GM12878 (cell line): ENCODE measurements at regions not wholly inside any gene's neighbourhood (a gene's known extent, or its start where the extent isn't known, plus 50 kb on each side); places are given as distances from the start of the nearest gene placed in this dataset.

Experiments used
- ATAC-seq: fragments of 200-7000 bp; cut with Tn5 transposase; 3 replicates; pipeline ENCODE4 v1.9.1; 2020; ENCODE audit warnings: mild to moderate bottlenecking, moderate library complexity
- BruUV-seq: library from RNA; stranded (reverse); fragments of 400-500 nt; replicated peaks from 2 replicates; lab custom pipeline; 2021; lab: Mats Ljungman, UMichigan
- CTCF ChIA-PET: fragments of 300-600 bp; sonication (Branson Sonifier 250); formaldehyde crosslinking; extraction: SDS; loops from one replicate; lab custom pipeline; 2021; ENCODE audit warnings: inconsistent platforms; lab: Yijun Ruan, JAX
- POLR2A ChIA-PET: fragments of 350-600 bp; formaldehyde crosslinking; extraction: SDS; loops from one replicate; lab custom pipeline; 2021; ENCODE audit warnings: inconsistent platforms; lab: Charles Lee
- RAD21 ChIA-PET: fragments of 300-600 bp; sonication (Branson Sonifier 250); formaldehyde crosslinking; loops from one replicate; lab custom pipeline; 2023; ENCODE audit warnings: antibody characterized with exemption; ENCODE audit not compliant: unreplicated experiment; lab: Charles Lee
- SMC1A ChIA-PET: fragments of 300-600 bp; sonication (Branson Sonifier 250); formaldehyde crosslinking; loops from one replicate; lab custom pipeline; 2023; ENCODE audit not compliant: unreplicated experiment, uncharacterized antibody; lab: Charles Lee
- DNase-seq: peaks from one replicate; pipeline ENCODE4 v3.0.0-alpha.2; 2011; ENCODE audit warnings: low read depth, low spot score
- FAIRE-seq: peaks from 3 replicates; lab custom pipeline; 2011; peaks lifted over from hg19 to GRCh38; lab: Jason Lieb, UNC
- H2AFZ ChIP-seq: 2 replicates; pipeline ENCODE4 v1.6.0; 2011; ENCODE audit warnings: low read depth, low read length, control low read depth; ENCODE audit not compliant: control insufficient read depth
- H3K27ac ChIP-seq: 2 replicates; pipeline ENCODE4 v1.5.1; 2011; ENCODE audit warnings: control low read depth; ENCODE audit not compliant: control insufficient read depth, insufficient read depth
- H3K27me3 ChIP-seq, 2 experiments: replicated peaks in 1 of 2; 2 replicates each; pipeline versions ENCODE4 v1.6.0 to v1.6.1; 2011; ENCODE audit warnings: low read length in 1 of 2; ENCODE audit not compliant: control insufficient read depth in 2 of 2, insufficient read depth in 2 of 2
- H3K36me3 ChIP-seq, 2 experiments: 2 replicates each; pipeline ENCODE4 v1.5.1; 2011; ENCODE audit warnings: low read length in 1 of 2; ENCODE audit not compliant: control insufficient read depth in 2 of 2, insufficient read depth in 2 of 2
- H3K4me1 ChIP-seq: 2 replicates; pipeline ENCODE4 v1.6.1; 2011; ENCODE audit warnings: mild to moderate bottlenecking, low read length, moderate library complexity, mixed read lengths; ENCODE audit not compliant: control insufficient read depth, insufficient read depth
- H3K4me2 ChIP-seq: 2 replicates; pipeline ENCODE4 v1.6.0; 2011; ENCODE audit warnings: control low read depth; ENCODE audit not compliant: control insufficient read depth, insufficient read depth
- H3K4me3 ChIP-seq: fragments of 200-600 bp; sonication (generic); 2 replicates; pipeline ENCODE4 v1.5.1; 2016
- H3K79me2 ChIP-seq: 2 replicates; pipeline ENCODE4 v1.6.0; 2011; ENCODE audit warnings: low read length; ENCODE audit not compliant: control insufficient read depth, insufficient read depth
- H3K9ac ChIP-seq: 2 replicates; pipeline ENCODE4 v1.8.0; 2011; ENCODE audit warnings: low read length, control low read depth, mixed read lengths; ENCODE audit not compliant: control insufficient read depth, insufficient read depth
- H3K9me3 ChIP-seq: replicated peaks from 3 replicates; pipeline ENCODE4 v1.5.1; 2011; ENCODE audit warnings: mild to moderate bottlenecking, low read length; ENCODE audit not compliant: control insufficient read depth, insufficient read depth
- H4K20me1 ChIP-seq: 2 replicates; pipeline ENCODE4 v1.6.0; 2011; ENCODE audit not compliant: control insufficient read depth, insufficient read depth
- ASH2L ChIP-seq: fragments of 300-600, 200-600 bp; sonication (generic); IDR thresholded peaks from 2 replicates; pipeline ENCODE4 v1.6.1; 2017; ENCODE audit warnings: low read depth, mild to moderate bottlenecking, borderline replicate concordance
- ATF3 ChIP-seq: IDR thresholded peaks from 2 replicates; pipeline ENCODE4 v1.6.1; 2011; ENCODE audit warnings: low read depth, mild to moderate bottlenecking, low read length, moderate library complexity, borderline replicate concordance; ENCODE audit errors: extremely low read depth
- NBN ChIP-seq: fragments of 450-650 bp; IDR thresholded peaks from 2 replicates; pipeline ENCODE4 v1.6.1; 2016
- NKRF ChIP-seq: fragments of 450-650 bp; conservative IDR thresholded peaks from 2 replicates; pipeline ENCODE4 v1.6.1; 2017; ENCODE audit warnings: mild to moderate bottlenecking, moderate library complexity
- NR2F1 ChIP-seq: fragments of 450-650 bp; conservative IDR thresholded peaks from 2 replicates; pipeline ENCODE4 v1.6.1; 2017; ENCODE audit warnings: mild to moderate bottlenecking
- PKNOX1 ChIP-seq: fragments of 450-650 bp; IDR thresholded peaks from 2 replicates; pipeline ENCODE4 v1.6.1; 2016; ENCODE audit warnings: mild to moderate bottlenecking
- RELB ChIP-seq: fragments of 450-650 bp; IDR thresholded peaks from 2 replicates; pipeline ENCODE4 v1.6.1; 2017; ENCODE audit warnings: low read depth, mild to moderate bottlenecking, moderate library complexity
- SKIL ChIP-seq: fragments of 450-650 bp; IDR thresholded peaks from 2 replicates; pipeline ENCODE4 v1.6.1; 2017; ENCODE audit warnings: mild to moderate bottlenecking, low read depth, inconsistent platforms; ENCODE audit not compliant: poor library complexity, severe bottlenecking
- SP1 ChIP-seq: IDR thresholded peaks from one replicate; pipeline ENCODE4 v1.6.1; 2011; ENCODE audit warnings: low read depth, low read length
- ZNF207 ChIP-seq: fragments of 450-650 bp; IDR thresholded peaks from 2 replicates; pipeline ENCODE4 v1.6.1; 2014; ENCODE audit warnings: antibody characterized with exemption, mild to moderate bottlenecking, borderline replicate concordance
- WGBS: methylation state at CpG from one replicate; pipeline ENCODE4 v1.1.6; 2016; ENCODE audit warnings: low lambda C conversion rate; ENCODE audit not compliant: insufficient replicate concordance, insufficient coverage; ENCODE audit errors: missing lambda C conversion rate; 5-methylcytosine and 5-hydroxymethylcytosine counted together
- in situ Hi-C: fragments of 300-500 bp; cut with MboI; formaldehyde crosslinking; loops from 9 replicates; pipeline ENCODE4 v1.14.3; 2018; ENCODE audit warnings: mixed read lengths
- intact Hi-C: fragments of 100-400 bp; cut with micrococcal nuclease; formaldehyde crosslinking; loops from one replicate; pipeline ENCODE4 v1.14.2; 2022; ENCODE audit not compliant: unreplicated experiment

GRCh38 chr18:42233908-42234307 is 278.9 kb downstream of the PIK3C3 start:
- H3K79me2 ChIP-seq: no peaks in the 10 kb centered on the region
- no peak overlapping the region for H3K4me3 ChIP-seq
- no peak overlapping the region for H3K4me2 ChIP-seq
- H3K9me3 ChIP-seq: no peaks in the 10 kb centered on the region
- H3K36me3 ChIP-seq: no peaks in the 10 kb centered on the region
- no peaks in the 10 kb centered on the region for H3K4me1 ChIP-seq
- no peak for ATAC-seq
- RAD21 ChIA-PET: no interaction called here
- H2AFZ ChIP-seq: no peak overlapping the region
- no peaks in the 10 kb centered on the region for H3K27me3 ChIP-seq
- no TSS peak for BruUV-seq
- TF ChIP-seq NR2F1 (no peak), NBN (no peak)
- TF ChIP-seq, all 136 proteins: peak for 0
- intact Hi-C loops (no loop called here), in situ Hi-C loops (no loop called here)
- Histone ChIP-seq H3K9ac (no peak overlapping the region), H3K27ac (no peak overlapping the region), H4K20me1 (no peaks in the 10 kb centered on the region)
- DNase-seq: no peak
- SMC1A ChIA-PET: interaction anchor here (1.1 to 2.1 kb wide), 2 partner anchors 9 to 46 kb away, joined by 5 to 8 read pairs; no protein-coding TSS in a partner anchor
- no peak for FAIRE-seq
- CTCF ChIA-PET: no interaction called here
- POLR2A ChIA-PET: no interaction called here

- H3K9me3 ChIP-seq: no peaks in the 10 kb centered on the region
- RAD21 ChIA-PET: interaction anchor here (0.8 to 3.7 kb wide), 4 partner anchors 25 to 128 kb away, joined by 3 to 15 read pairs (median 6); no protein-coding TSS in a partner anchor
- intact Hi-C loops: no loop called here
- no peak overlapping the region for H3K27ac ChIP-seq
- FAIRE-seq (no peak), ATAC-seq (peak; percentile 84), DNase-seq (no peak)
- SMC1A ChIA-PET: interaction anchor here (1.2 to 5.6 kb wide), 13 partner anchors 8 to 128 kb away, joined by 3 to 31 read pairs (median 8); no protein-coding TSS in a partner anchor
- no peak overlapping the region for H3K4me2 ChIP-seq
- no peak overlapping the region for H3K4me3 ChIP-seq
- BruUV-seq: no TSS peak
- CTCF ChIA-PET: interaction anchor here (1.4 to 1.7 kb wide), 3 partner anchors 13 to 128 kb away, joined by 3 to 6 read pairs (median 4); no protein-coding TSS in a partner anchor
- no peaks in the 10 kb centered on the region for H4K20me1 ChIP-seq
- in situ Hi-C loops: no loop called here
- H2AFZ ChIP-seq: no peak overlapping the region
- H3K27me3 ChIP-seq: no peaks in the 10 kb centered on the region
- WGBS: 11% methylated on average over 5 of the region's 5 CpGs
- H3K79me2 ChIP-seq: no peaks in the 10 kb centered on the region
- no peaks in the 10 kb centered on the region for H3K4me1 ChIP-seq
- no peaks in the 10 kb centered on the region for H3K36me3 ChIP-seq
- POLR2A ChIA-PET: interaction anchor here (0.6 kb wide), 1 partner anchor 9 kb away, joined by 3 read pairs; no protein-coding TSS in a partner anchor
- H3K9ac ChIP-seq: no peak overlapping the region
- TF ChIP-seq SP1 (no peak), ASH2L (no peak), PKNOX1 (peak; percentile 64), ZNF207 (no peak), NKRF (no peak), RELB (no peak), SKIL (no peak), ATF3 (no peak)
Measured at GRCh38 chr18:42242758-42243157, 287.7 kb downstream of the PIK3C3 start.
